GM19023 (cell line): ENCODE measurements at regions not wholly inside any gene's neighbourhood (a gene's known extent, or its start where the extent isn't known, plus 50 kb on each side); places are given as distances from the start of the nearest gene placed in this dataset.

Experiments
- ATAC-seq: cut with Tn5 transposase; IDR thresholded peaks from one replicate; pipeline ENCODE4 v1.9.1; 2021; ENCODE audit warnings: mild to moderate bottlenecking, moderate library complexity; ENCODE audit not compliant: unreplicated experiment

DNA sequence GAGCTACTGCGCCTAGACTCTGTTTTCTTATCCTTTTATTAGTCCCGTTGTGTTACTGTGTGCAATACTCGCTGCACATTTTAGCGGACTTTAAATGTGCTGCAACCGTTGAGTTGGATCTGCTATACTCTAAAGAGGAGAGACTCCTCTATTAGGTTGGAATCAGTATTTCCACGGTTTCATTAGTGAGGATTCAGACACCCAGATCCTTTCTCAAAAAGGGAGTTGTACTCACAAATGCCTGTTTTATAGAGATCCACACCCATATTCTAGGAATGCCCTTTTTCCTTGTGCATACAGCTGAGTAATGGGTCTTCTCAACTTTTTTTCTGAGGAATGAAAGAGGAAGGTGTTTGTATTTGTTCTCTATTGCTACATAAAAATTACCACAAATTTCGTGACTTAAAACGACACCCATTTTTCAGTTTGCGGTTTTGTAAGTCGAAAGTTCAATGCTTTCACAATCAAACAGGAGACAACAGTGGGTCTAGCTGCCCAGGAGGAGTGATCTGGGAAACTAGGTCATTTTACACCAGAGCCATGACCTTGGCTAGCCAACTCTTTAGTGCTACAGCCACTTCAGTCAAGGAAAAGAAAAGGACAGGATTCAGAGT is 52.8 kb upstream of the SLC44A1 start:
- ATAC-seq = peak; percentile 66

DNA sequence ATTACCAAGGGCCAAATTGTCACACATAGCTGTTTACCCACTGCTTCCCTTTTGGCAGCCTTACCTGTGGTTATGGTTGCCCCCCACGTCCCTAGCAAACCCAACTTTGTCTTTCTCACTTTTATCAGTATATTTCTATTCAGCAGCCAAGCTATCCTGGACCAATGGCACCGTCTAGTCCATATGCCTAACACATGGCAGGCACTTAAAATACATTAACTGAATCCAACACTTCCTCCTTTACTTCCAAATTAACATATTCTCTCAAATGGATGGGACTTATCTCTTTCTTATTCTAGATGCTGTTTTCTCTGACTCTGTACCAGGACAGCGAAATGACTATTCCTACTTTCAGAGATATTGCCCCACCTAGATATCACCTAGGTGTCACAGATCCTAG is 50.9 kb upstream of the SLC44A1 start:
- ATAC-seq = no peak

DNA sequence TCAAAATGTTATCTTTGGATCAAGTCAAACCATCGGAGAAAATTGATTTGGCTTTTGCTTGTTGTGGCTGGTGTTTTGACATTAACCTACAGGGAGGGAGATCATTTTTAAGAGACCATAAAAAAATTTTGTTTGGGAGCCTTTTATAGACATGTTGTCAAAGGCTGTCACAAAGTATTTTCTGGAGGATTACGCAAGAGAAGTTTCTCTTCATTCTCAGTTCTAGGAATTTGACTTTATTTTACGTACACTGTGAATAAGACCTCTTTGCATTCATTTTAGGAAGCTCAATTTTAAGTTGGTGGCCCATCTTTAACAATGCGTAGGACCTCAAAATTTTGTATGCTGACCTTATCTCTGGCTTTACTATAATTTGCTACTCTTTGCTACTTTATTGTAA is 50.2 kb upstream of the SLC44A1 start:
- no peak for ATAC-seq
